ENCODE measurements at regions not wholly inside any gene's neighbourhood (a gene's known extent, or its start where the extent isn't known, plus 50 kb on each side); places are given as distances from the start of the nearest gene placed in this dataset.

DNA sequence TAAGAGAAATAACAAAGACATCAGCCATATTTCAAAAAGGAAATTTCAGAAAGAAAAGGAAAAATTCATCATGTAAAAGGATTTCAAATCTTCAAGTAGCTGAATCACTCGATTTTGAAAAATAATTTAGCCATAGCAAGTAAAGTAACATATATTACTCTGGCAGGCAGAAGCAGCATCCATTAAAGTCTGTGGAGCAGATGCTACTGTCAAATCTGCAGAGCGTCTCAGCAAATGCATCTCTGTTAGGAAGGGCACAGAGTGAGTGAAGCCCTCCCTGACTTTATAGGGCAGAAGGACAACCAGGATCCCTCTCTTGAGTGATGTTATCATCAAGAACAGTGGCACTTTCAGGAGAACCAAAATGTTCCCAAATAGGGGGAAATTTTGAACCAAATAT is 445.5 kb downstream of the EFNB2 start:
- Histone ChIP-seq H3K4me2 (no peak overlapping the region), H4K20me1 (replicated peaks; ENCODE audit: insufficient read depth) (no peaks in the 10 kb centered on the region), H3K79me2 (replicated peaks; ENCODE audit: insufficient read depth) (no peaks in the 10 kb centered on the region), H3K4me1 (ENCODE audit: insufficient read depth) (no peaks in the 10 kb centered on the region), H3F3A (replicated peaks; ENCODE audit: low read depth) (no peaks in the 10 kb centered on the region), H2AFZ (no peak overlapping the region), H3K9me2 (ENCODE audit: insufficient read depth) (no peaks in the 10 kb centered on the region), H3K27me3 (ENCODE audit: insufficient read depth) (no peaks in the 10 kb centered on the region), H3K4me3 (no peak overlapping the region), H3K27ac (ENCODE audit: low read depth) (no peak overlapping the region), H3K36me3 (ENCODE audit: insufficient read depth) (no peaks in the 10 kb centered on the region)
- Mint-ChIP-seq H3K4me3 (no peak overlapping the region), H3K9me3 (no peaks in the 10 kb centered on the region), H3K27me3 (ENCODE audit: insufficient read depth, low read depth, poor library complexity) (peaks cover 6% of the 10 kb centered on the region), H3K27ac (no peak overlapping the region), H3K4me1 (peaks cover 5% of the 10 kb centered on the region; the same call in 1 of the 3 replicates), H3K36me3 (ENCODE audit: low read depth) (no peaks in the 10 kb centered on the region)
- TF ChIP-seq POLR2AphosphoS5 (IDR thresholded peaks at IDR 0.05; ENCODE audit: low read depth) (no peak), ZNF114 (CRISPR knock-in tag; IDR thresholded peaks at IDR 0.05) (no peak), JUNB (IDR thresholded peaks at IDR 0.05; ENCODE audit: unreplicated experiment) (no peak), NANOG (IDR thresholded peaks at IDR 0.05; ENCODE audit: borderline replicate concordance) (no peak), EZH2phosphoT487 (IDR thresholded peaks at IDR 0.05; ENCODE audit: unreplicated experiment) (no peak), ZNF331 (CRISPR knock-in tag; IDR thresholded peaks at IDR 0.05; ENCODE audit: low read depth) (no peak), STAT1 (IDR thresholded peaks at IDR 0.05; ENCODE audit: unreplicated experiment) (no peak), CREB1 (CRISPR knock-in tag; IDR thresholded peaks at IDR 0.05; ENCODE audit: low read depth) (no peak), EZH2 (IDR thresholded peaks at IDR 0.05; ENCODE audit: low read depth, unreplicated experiment) (no peak)
- TF ChIP-seq, protein P1, sequence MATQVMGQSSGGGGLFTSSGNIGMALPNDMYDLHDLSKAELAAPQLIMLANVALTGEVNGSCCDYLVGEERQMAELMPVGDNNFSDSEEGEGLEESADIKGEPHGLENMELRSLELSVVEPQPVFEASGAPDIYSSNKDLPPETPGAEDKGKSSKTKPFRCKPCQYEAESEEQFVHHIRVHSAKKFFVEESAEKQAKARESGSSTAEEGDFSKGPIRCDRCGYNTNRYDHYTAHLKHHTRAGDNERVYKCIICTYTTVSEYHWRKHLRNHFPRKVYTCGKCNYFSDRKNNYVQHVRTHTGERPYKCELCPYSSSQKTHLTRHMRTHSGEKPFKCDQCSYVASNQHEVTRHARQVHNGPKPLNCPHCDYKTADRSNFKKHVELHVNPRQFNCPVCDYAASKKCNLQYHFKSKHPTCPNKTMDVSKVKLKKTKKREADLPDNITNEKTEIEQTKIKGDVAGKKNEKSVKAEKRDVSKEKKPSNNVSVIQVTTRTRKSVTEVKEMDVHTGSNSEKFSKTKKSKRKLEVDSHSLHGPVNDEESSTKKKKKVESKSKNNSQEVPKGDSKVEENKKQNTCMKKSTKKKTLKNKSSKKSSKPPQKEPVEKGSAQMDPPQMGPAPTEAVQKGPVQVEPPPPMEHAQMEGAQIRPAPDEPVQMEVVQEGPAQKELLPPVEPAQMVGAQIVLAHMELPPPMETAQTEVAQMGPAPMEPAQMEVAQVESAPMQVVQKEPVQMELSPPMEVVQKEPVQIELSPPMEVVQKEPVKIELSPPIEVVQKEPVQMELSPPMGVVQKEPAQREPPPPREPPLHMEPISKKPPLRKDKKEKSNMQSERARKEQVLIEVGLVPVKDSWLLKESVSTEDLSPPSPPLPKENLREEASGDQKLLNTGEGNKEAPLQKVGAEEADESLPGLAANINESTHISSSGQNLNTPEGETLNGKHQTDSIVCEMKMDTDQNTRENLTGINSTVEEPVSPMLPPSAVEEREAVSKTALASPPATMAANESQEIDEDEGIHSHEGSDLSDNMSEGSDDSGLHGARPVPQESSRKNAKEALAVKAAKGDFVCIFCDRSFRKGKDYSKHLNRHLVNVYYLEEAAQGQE (IDR thresholded peaks at IDR 0.05; ENCODE audit: unreplicated experiment) = no peak
- TF ChIP-seq, protein P2, sequence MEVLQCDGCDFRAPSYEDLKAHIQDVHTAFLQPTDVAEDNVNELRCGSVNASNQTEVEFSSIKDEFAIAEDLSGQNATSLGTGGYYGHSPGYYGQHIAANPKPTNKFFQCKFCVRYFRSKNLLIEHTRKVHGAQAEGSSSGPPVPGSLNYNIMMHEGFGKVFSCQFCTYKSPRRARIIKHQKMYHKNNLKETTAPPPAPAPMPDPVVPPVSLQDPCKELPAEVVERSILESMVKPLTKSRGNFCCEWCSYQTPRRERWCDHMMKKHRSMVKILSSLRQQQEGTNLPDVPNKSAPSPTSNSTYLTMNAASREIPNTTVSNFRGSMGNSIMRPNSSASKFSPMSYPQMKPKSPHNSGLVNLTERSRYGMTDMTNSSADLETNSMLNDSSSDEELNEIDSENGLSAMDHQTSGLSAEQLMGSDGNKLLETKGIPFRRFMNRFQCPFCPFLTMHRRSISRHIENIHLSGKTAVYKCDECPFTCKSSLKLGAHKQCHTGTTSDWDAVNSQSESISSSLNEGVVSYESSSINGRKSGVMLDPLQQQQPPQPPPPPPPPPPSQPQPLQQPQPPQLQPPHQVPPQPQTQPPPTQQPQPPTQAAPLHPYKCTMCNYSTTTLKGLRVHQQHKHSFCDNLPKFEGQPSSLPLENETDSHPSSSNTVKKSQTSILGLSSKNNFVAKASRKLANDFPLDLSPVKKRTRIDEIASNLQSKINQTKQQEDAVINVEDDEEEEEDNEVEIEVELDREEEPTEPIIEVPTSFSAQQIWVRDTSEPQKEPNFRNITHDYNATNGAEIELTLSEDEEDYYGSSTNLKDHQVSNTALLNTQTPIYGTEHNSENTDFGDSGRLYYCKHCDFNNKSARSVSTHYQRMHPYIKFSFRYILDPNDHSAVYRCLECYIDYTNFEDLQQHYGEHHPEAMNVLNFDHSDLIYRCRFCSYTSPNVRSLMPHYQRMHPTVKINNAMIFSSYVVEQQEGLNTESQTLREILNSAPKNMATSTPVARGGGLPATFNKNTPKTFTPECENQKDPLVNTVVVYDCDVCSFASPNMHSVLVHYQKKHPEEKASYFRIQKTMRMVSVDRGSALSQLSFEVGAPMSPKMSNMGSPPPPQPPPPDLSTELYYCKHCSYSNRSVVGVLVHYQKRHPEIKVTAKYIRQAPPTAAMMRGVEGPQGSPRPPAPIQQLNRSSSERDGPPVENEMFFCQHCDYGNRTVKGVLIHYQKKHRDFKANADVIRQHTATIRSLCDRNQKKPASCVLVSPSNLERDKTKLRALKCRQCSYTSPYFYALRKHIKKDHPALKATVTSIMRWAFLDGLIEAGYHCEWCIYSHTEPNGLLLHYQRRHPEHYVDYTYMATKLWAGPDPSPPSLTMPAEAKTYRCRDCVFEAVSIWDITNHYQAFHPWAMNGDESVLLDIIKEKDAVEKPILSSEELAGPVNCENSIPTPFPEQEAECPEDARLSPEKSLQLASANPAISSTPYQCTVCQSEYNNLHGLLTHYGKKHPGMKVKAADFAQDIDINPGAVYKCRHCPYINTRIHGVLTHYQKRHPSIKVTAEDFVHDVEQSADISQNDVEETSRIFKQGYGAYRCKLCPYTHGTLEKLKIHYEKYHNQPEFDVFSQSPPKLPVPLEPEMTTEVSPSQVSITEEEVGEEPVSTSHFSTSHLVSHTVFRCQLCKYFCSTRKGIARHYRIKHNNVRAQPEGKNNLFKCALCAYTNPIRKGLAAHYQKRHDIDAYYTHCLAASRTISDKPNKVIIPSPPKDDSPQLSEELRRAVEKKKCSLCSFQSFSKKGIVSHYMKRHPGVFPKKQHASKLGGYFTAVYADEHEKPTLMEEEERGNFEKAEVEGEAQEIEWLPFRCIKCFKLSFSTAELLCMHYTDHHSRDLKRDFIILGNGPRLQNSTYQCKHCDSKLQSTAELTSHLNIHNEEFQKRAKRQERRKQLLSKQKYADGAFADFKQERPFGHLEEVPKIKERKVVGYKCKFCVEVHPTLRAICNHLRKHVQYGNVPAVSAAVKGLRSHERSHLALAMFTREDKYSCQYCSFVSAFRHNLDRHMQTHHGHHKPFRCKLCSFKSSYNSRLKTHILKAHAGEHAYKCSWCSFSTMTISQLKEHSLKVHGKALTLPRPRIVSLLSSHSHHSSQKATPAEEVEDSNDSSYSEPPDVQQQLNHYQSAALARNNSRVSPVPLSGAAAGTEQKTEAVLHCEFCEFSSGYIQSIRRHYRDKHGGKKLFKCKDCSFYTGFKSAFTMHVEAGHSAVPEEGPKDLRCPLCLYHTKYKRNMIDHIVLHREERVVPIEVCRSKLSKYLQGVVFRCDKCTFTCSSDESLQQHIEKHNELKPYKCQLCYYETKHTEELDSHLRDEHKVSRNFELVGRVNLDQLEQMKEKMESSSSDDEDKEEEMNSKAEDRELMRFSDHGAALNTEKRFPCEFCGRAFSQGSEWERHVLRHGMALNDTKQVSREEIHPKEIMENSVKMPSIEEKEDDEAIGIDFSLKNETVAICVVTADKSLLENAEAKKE (CRISPR knock-in tag; IDR thresholded peaks at IDR 0.05) = no peak
- TF ChIP-seq, protein P3, sequence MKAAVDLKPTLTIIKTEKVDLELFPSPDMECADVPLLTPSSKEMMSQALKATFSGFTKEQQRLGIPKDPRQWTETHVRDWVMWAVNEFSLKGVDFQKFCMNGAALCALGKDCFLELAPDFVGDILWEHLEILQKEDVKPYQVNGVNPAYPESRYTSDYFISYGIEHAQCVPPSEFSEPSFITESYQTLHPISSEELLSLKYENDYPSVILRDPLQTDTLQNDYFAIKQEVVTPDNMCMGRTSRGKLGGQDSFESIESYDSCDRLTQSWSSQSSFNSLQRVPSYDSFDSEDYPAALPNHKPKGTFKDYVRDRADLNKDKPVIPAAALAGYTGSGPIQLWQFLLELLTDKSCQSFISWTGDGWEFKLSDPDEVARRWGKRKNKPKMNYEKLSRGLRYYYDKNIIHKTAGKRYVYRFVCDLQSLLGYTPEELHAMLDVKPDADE (IDR thresholded peaks at IDR 0.05) = no peak
- TF ChIP-seq, protein P4, sequence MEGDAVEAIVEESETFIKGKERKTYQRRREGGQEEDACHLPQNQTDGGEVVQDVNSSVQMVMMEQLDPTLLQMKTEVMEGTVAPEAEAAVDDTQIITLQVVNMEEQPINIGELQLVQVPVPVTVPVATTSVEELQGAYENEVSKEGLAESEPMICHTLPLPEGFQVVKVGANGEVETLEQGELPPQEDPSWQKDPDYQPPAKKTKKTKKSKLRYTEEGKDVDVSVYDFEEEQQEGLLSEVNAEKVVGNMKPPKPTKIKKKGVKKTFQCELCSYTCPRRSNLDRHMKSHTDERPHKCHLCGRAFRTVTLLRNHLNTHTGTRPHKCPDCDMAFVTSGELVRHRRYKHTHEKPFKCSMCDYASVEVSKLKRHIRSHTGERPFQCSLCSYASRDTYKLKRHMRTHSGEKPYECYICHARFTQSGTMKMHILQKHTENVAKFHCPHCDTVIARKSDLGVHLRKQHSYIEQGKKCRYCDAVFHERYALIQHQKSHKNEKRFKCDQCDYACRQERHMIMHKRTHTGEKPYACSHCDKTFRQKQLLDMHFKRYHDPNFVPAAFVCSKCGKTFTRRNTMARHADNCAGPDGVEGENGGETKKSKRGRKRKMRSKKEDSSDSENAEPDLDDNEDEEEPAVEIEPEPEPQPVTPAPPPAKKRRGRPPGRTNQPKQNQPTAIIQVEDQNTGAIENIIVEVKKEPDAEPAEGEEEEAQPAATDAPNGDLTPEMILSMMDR (conservative IDR thresholded peaks at IDR 0.05; ENCODE audit: low read depth in 2 of 2) = no peak
- ATAC-seq = no peak
- DNase-seq (ENCODE audit: low spot score) = no peak

Data from GM23338 (cell line).